ENCODE measurements at regions not wholly inside any gene's neighbourhood (a gene's known extent, or its start where the extent isn't known, plus 50 kb on each side); places are given as distances from the start of the nearest gene placed in this dataset.

DNA sequence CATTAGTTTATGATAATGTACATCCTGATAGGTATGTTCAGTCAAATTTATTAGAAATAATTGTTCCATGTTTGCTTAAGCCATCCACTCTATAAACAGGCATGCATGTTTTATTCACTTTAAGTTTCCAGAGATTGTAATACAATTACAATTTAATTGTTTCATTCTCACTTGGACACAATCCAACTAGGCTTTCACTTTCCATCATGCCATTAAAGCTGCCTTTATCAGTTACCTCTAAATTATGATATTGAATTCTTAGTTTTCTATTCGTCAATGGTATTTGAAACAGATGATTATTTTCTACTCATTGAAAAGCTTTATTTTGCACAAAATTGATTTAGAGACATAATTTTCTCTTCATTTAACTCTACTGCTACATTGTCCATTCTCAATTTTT is 1196.3 kb downstream of the RAPGEF2 start:
- TF ChIP-seq CTCF (IDR thresholded peaks at IDR 0.05; ENCODE audit: low read depth, low read length) (no peak), EZH2phosphoT487 (IDR thresholded peaks at IDR 0.05; ENCODE audit: low read depth) (no peak)

Measured in OCI-LY3 (cell line).